HG03108 (cell line): ENCODE measurements at regions not wholly inside any gene's neighbourhood (a gene's known extent, or its start where the extent isn't known, plus 50 kb on each side); places are given as distances from the start of the nearest gene placed in this dataset.

Experiments used
- ATAC-seq: cut with Tn5 transposase; IDR thresholded peaks from one replicate; pipeline ENCODE4 v1.9.1; 2021; ENCODE audit warnings: moderate library complexity; ENCODE audit not compliant: unreplicated experiment

- no peak for ATAC-seq
Observed at GRCh38 chr15:35654332-35654731, 108.4 kb upstream of the DPH6 start.

- ATAC-seq, result no peak
Observed at GRCh38 chr15:35657679-35658311, 111.8 kb upstream of the DPH6 start.

GRCh38 chr15:35663956-35664355, 118.0 kb upstream of the DPH6 start:
- ATAC-seq, result no peak

GRCh38 chr15:35665896-35666536, 120.1 kb upstream of the DPH6 start:
- ATAC-seq, result no peak

- ATAC-seq, result no peak
Observed at GRCh38 chr15:35667908-35668307, 121.9 kb upstream of the DPH6 start.

- ATAC-seq, result no peak
Observed at GRCh38 chr15:35669021-35669420, 123.1 kb upstream of the DPH6 start.

GRCh38 chr15:35669432-35670045, 123.6 kb upstream of the DPH6 start:
- ATAC-seq, result no peak

- no peak for ATAC-seq
Observed at GRCh38 chr15:35671197-35671596, 125.2 kb upstream of the DPH6 start.

- ATAC-seq, result no peak
Observed at GRCh38 chr15:35671981-35672380, 126.0 kb upstream of the DPH6 start.

- ATAC-seq, result no peak
Observed at GRCh38 chr15:35673093-35673684, 127.2 kb upstream of the DPH6 start.

GRCh38 chr15:35674873-35675781, 129.2 kb upstream of the DPH6 start:
- ATAC-seq, result no peak

- no peak for ATAC-seq
Observed at GRCh38 chr15:35678774-35679173, 132.8 kb upstream of the DPH6 start.

GRCh38 chr15:35679186-35679585, 133.2 kb upstream of the DPH6 start:
- ATAC-seq, result no peak

- ATAC-seq, result no peak
Observed at GRCh38 chr15:35680951-35681350, 135.0 kb upstream of the DPH6 start.

GRCh38 chr15:35686347-35686746, 140.4 kb upstream of the DPH6 start:
- no peak for ATAC-seq

- ATAC-seq, result no peak
Observed at GRCh38 chr15:35689266-35689665, 143.3 kb upstream of the DPH6 start.

GRCh38 chr15:35690089-35690488, 144.1 kb upstream of the DPH6 start:
- ATAC-seq, result no peak

- ATAC-seq, result no peak
Observed at GRCh38 chr15:35690698-35691116, 144.7 kb upstream of the DPH6 start.

- no peak for ATAC-seq
Observed at GRCh38 chr15:35691173-35691761, 145.3 kb upstream of the DPH6 start.
